GM13976 (cell line): ENCODE measurements at regions not wholly inside any gene's neighbourhood (a gene's known extent, or its start where the extent isn't known, plus 50 kb on each side); places are given as distances from the start of the nearest gene placed in this dataset.

Experiments
- DNase-seq: peaks from one replicate; pipeline ENCODE4 v3.0.0; 2012; ENCODE audit warnings: low spot score
- CTCF ChIP-seq: IDR thresholded peaks from 2 replicates; pipeline ENCODE4 v1.5.1; 2012; ENCODE audit warnings: borderline replicate concordance, mild to moderate bottlenecking; ENCODE audit not compliant: insufficient read depth; ENCODE audit errors: extremely low read depth, missing control alignments, control extremely low read depth
- in situ Hi-C: fragments of 300-500 bp; cut with MboI; formaldehyde crosslinking; loops from one replicate; pipeline ENCODE4 v1.12.0; 2022; ENCODE audit warnings: low sequenced_read_pairs, mixed read lengths, inconsistent platforms; ENCODE audit not compliant: unreplicated experiment

GRCh38 chr4:170853422-170854021 lies 763.8 kb upstream of the AADAT start:
- TF ChIP-seq CTCF, result peak; percentile 87
- peak; percentile 23 for DNase-seq
- in situ Hi-C loops, result no loop called here

DNA sequence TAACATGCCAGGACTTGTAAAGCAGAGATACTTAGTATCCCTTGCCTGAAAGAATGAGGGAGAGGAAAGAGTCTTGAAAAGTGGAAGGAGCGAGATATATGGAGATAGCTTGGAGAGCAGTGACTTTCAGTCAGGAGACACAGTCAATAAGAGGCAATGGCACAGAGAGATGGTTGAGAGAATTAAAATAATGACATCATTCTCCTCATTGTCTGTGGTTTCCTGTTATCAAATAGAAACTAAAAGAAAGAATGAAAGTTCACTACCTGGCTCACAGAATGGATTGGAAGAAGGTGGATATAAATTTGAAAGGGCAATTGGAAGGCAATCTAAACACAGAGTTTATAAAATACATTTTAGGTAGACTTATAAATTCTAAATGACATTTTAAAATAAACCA lies 760.2 kb upstream of the AADAT start:
- in situ Hi-C loops, result no loop called here
- TF ChIP-seq CTCF, result no peak

GRCh38 chr4:170827562-170828274 lies 738.0 kb upstream of the AADAT start:
- in situ Hi-C loops, result no loop called here
- no peak for TF ChIP-seq CTCF
- no peak for DNase-seq

More for the DNA sequence above, 760.2 kb upstream of the AADAT start:
- DNase-seq, result peak; percentile 1

- in situ Hi-C loops, result no loop called here
- no peak for TF ChIP-seq CTCF
- no peak for DNase-seq
Observed at GRCh38 chr4:170818786-170819185, 729.0 kb upstream of the AADAT start.

DNA sequence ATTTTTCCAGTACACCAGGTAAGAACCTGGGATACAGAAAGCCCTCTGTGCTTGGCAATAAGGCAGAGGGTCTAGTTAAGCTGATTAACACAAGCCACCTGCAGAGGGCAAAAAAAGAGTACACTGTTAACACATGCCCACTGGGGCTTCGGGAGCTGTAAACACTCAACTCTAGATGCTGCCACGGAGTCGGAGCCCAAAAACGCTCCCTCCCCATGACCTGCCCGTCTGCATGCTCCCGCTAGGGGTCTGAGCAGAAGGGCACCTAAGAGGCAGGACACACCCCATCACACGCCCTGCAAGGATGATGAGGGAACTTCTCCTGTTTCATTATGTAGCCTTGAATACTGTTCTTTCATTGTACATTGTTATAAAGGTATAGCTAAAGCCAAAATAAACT lies 715.6 kb upstream of the AADAT start:
- TF ChIP-seq CTCF, result no peak
- no peak for DNase-seq
- in situ Hi-C loops, result no loop called here

DNA sequence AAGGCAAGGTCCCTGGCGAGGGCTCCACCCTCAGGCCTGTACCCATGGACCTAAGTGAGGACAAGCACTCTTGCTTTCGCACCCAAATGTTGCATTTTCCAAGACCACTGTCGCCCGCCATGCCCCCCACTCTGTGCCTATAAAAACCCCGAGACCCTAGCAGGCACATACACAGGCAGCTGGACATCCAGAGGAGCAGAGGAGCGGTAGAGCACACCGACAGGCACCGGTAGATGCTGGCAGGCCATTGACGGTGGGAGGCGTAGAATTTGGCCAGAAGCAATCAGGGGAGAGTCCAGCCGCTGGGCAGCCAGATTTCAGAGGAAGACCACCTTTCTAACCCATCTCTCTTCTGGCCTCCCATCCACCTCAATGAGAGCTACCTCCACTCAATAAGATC lies 715.2 kb upstream of the AADAT start:
- TF ChIP-seq CTCF, result no peak
- in situ Hi-C loops, result no loop called here
- no peak for DNase-seq
